HepG2 (cell line): ENCODE measurements at regions not wholly inside any gene's neighbourhood (a gene's known extent, or its start where the extent isn't known, plus 50 kb on each side); places are given as distances from the start of the nearest gene placed in this dataset.

Experiments
- ATAC-seq: fragments of 200-7000 bp; cut with Tn5 transposase; 3 replicates; pipeline ENCODE4 v1.9.1; 2020; ENCODE audit warnings: mild to moderate bottlenecking, moderate library complexity
- BruUV-seq: library from RNA; stranded (reverse); fragments of 400-500 nt; replicated peaks from 2 replicates; lab custom pipeline; 2021; lab: Mats Ljungman, UMichigan
- CTCF ChIA-PET: fragments of 300-600 bp; formaldehyde crosslinking; extraction: SDS; loops from one replicate; lab custom pipeline; 2021; ENCODE audit warnings: low total read pairs, inconsistent platforms, low intra/inter-chr PET ratio; lab: Yijun Ruan, JAX
- POLR2A ChIA-PET: fragments of 350-600 bp; sonication (Branson Sonifier 250); formaldehyde crosslinking; loops from one replicate; lab custom pipeline; 2020; ENCODE audit warnings: antibody characterized with exemption, inconsistent platforms; lab: Yijun Ruan, JAX
- DNase-seq: peaks from one replicate; pipeline ENCODE4 v3.0.0-alpha.2; 2015; ENCODE audit warnings: low spot score
- FAIRE-seq: peaks from 3 replicates; lab custom pipeline; 2011; peaks lifted over from hg19 to GRCh38; lab: Jason Lieb, UNC
- H2AFZ ChIP-seq: one replicate; pipeline ENCODE4 v1.6.1; 2011; ENCODE audit warnings: low read length, inconsistent platforms
- H3K27ac ChIP-seq: fragments of 300-600 bp; 3 replicates; pipeline ENCODE4 v1.8.0; 2011; ENCODE audit warnings: mixed run types, mild to moderate bottlenecking, mixed read lengths, low read length, inconsistent platforms; ENCODE audit not compliant: insufficient read depth; ENCODE audit errors: extremely low read length
- H3K27me3 ChIP-seq, 2 experiments: fragments of 200-600 bp in 1 of 2; 2 replicates in 1 of 2; 3 replicates in 1 of 2; pipeline versions ENCODE4 v1.6.0 to v1.8.0; 2011; ENCODE audit warnings: low read length in 2 of 2, mild to moderate bottlenecking in 2 of 2, moderate library complexity in 2 of 2, inconsistent platforms in 1 of 2; ENCODE audit not compliant: insufficient read depth in 2 of 2, control insufficient read depth in 1 of 2
- H3K36me3 ChIP-seq, 2 experiments: fragments of 200-600 bp in 1 of 2; replicated peaks in 1 of 2; 2 replicates in 1 of 2; 3 replicates in 1 of 2; pipeline versions ENCODE4 v1.5.1 to v1.8.0; 2011; ENCODE audit warnings: low read length in 2 of 2, inconsistent platforms in 1 of 2; ENCODE audit not compliant: insufficient read depth in 2 of 2, control insufficient read depth in 1 of 2
- H3K4me1 ChIP-seq: 2 replicates; pipeline ENCODE4 v1.5.1; 2012; ENCODE audit warnings: low read length, inconsistent platforms; ENCODE audit not compliant: insufficient read depth
- H3K4me2 ChIP-seq: 2 replicates; pipeline ENCODE4 v1.6.0; 2011; ENCODE audit warnings: low read depth, low read length, inconsistent platforms
- H3K4me3 ChIP-seq, 3 experiments: fragments of 200-600 bp in 1 of 3; sonication (generic), shearing (Covaris generic) in 1 of 3; replicated peaks in 1 of 3; 2 replicates each; pipeline ENCODE4 v1.5.1; 2011 to 2016; ENCODE audit warnings: low read length in 3 of 3, inconsistent platforms in 2 of 3, low read depth in 2 of 3, mild to moderate bottlenecking in 2 of 3, control low read depth in 1 of 3, mixed read lengths in 1 of 3; ENCODE audit not compliant: insufficient read depth in 1 of 3
- H3K79me2 ChIP-seq: one replicate; pipeline ENCODE4 v1.6.1; 2011; ENCODE audit warnings: low read length, inconsistent platforms; ENCODE audit not compliant: insufficient read depth
- H3K9ac ChIP-seq: 2 replicates; pipeline ENCODE4 v1.6.0; 2011; ENCODE audit warnings: mild to moderate bottlenecking, low read depth, low read length, inconsistent platforms; ENCODE audit not compliant: insufficient read depth
- H3K9me3 ChIP-seq: 2 replicates; pipeline ENCODE4 v1.5.1; 2012; ENCODE audit warnings: mild to moderate bottlenecking, low read length
- H4K20me1 ChIP-seq: 2 replicates; pipeline ENCODE4 v1.6.0; 2011; ENCODE audit warnings: inconsistent platforms, mild to moderate bottlenecking, low read length, moderate library complexity; ENCODE audit not compliant: insufficient read depth
- ASH2L ChIP-seq: fragments of 300-600, 200-600 bp; sonication (generic); IDR thresholded peaks from 2 replicates; pipeline ENCODE4 v1.7.0; 2017; ENCODE audit warnings: low read depth, mild to moderate bottlenecking, moderate library complexity, mixed read lengths, low read length; ENCODE audit not compliant: insufficient read length
- EED ChIP-seq: sonication (generic); formaldehyde crosslinking; IDR thresholded peaks from 2 replicates; pipeline ENCODE4 v1.5.0; 2020; ENCODE audit warnings: mild to moderate bottlenecking, missing genetic modification reagents
- GATA4 ChIP-seq: sonication (generic); IDR thresholded peaks from 2 replicates; pipeline ENCODE4 v1.6.1; 2016; ENCODE audit warnings: antibody characterized with exemption, low read depth, borderline replicate concordance
- KLF16 ChIP-seq, 2 experiments: sonication (generic) in 1 of 2; formaldehyde crosslinking in 1 of 2; IDR thresholded peaks; 2 replicates each; pipeline versions ENCODE4 v1.6.1 to v1.8.0; 2016 to 2023; ENCODE audit warnings: missing genetic modification reagents in 2 of 2, missing compliant biosample characterization in 1 of 2
- MAF1 ChIP-seq: sonication (generic); formaldehyde crosslinking; IDR thresholded peaks from 2 replicates; pipeline ENCODE4 v1.5.0; 2020; ENCODE audit warnings: missing genetic modification reagents, borderline replicate concordance
- NFKBIZ ChIP-seq: IDR thresholded peaks from 2 replicates; pipeline ENCODE4 v1.6.1; 2018; ENCODE audit warnings: missing genetic modification reagents, missing compliant biosample characterization
- SMAD1 ChIP-seq: sonication (generic); formaldehyde crosslinking; IDR thresholded peaks from 2 replicates; pipeline ENCODE4 v1.4.0; 2020; ENCODE audit warnings: missing genetic modification reagents, low read depth, mild to moderate bottlenecking, borderline replicate concordance
- ZNF225 ChIP-seq: sonication (generic); formaldehyde crosslinking; IDR thresholded peaks from 2 replicates; pipeline ENCODE4 v1.4.0; 2020; ENCODE audit warnings: mild to moderate bottlenecking, missing genetic modification reagents
- ZNF234 ChIP-seq: sonication (generic); formaldehyde crosslinking; conservative IDR thresholded peaks from 2 replicates; pipeline ENCODE4 v1.5.1; 2020; ENCODE audit warnings: mild to moderate bottlenecking, missing genetic modification reagents
- ZNF335 ChIP-seq: sonication (generic); formaldehyde crosslinking; IDR thresholded peaks from 2 replicates; pipeline ENCODE4 v1.4.0; 2020; ENCODE audit warnings: missing genetic modification reagents
- ZNF569 ChIP-seq: sonication (generic); formaldehyde crosslinking; IDR thresholded peaks from 2 replicates; pipeline ENCODE4 v1.5.0; 2020; ENCODE audit warnings: mild to moderate bottlenecking, missing genetic modification reagents, moderate library complexity, borderline replicate concordance
- ZNF607 ChIP-seq: sonication (generic); formaldehyde crosslinking; IDR thresholded peaks from 2 replicates; pipeline ENCODE4 v1.5.1; 2020; ENCODE audit warnings: missing genetic modification reagents, mild to moderate bottlenecking, borderline replicate concordance
- ZNF878 ChIP-seq: sonication (generic); formaldehyde crosslinking; IDR thresholded peaks from 2 replicates; pipeline ENCODE4 v1.8.1; 2023; ENCODE audit warnings: mild to moderate bottlenecking, missing genetic modification reagents, moderate library complexity
- WGBS: methylation state at CpG from one replicate; pipeline ENCODE4 v1.1.6; 2017; ENCODE audit warnings: low lambda C conversion rate; 5-methylcytosine and 5-hydroxymethylcytosine counted together
- in situ Hi-C: cut with HindIII; loops from 2 replicates; pipeline ENCODE4 v1.10.0; 2017; ENCODE audit warnings: low pct_unique_long_range_greater_than_20kb; ENCODE audit not compliant: extremely low pct_ligation_motif_present
- intact Hi-C: fragments of 100-400 bp; cut with micrococcal nuclease; formaldehyde crosslinking; loops from one replicate; pipeline ENCODE4 v1.10.0; 2022; ENCODE audit not compliant: unreplicated experiment
- TF ChIP-seq, protein P1 (sequence below): sonication (generic); formaldehyde crosslinking; IDR thresholded peaks from 2 replicates; pipeline ENCODE4 v1.5.0; 2020; ENCODE audit warnings: missing genetic modification reagents
- TF ChIP-seq, protein P2 (sequence below): sonication (generic); formaldehyde crosslinking; IDR thresholded peaks from 2 replicates; pipeline ENCODE4 v1.4.0; 2020; ENCODE audit warnings: mild to moderate bottlenecking, missing genetic modification reagents
- TF ChIP-seq, protein P3 (sequence below): sonication (generic); formaldehyde crosslinking; IDR thresholded peaks from 2 replicates; pipeline ENCODE4 v1.4.0; 2020; ENCODE audit warnings: mild to moderate bottlenecking, missing genetic modification reagents

DNA sequence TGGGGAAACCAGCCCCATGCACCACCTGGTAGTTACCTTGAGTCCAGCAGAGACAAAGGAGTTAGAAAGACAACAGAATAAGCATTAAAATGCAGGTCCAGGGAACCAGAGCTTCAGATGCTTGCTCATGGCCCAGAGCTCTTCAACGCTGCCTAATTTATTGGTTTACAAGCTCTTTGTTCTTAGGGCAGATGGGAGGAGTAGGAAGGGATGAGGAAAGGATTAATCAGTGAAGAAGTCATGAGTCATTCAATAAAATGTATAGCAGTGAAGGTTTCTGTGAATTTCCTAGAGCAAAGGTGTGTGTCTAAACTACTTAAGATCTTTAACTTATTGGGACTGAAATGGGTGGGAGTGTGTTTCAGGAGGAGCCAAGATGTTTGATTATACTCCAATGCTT is 1210.3 kb upstream of the AMELY start:
- H3K4me3 ChIP-seq = no peak overlapping the region
- ChIA-PET CTCF (no interaction called here), POLR2A (no interaction called here)
- H2AFZ ChIP-seq = no peak overlapping the region
- no peaks in the 10 kb centered on the region for H4K20me1 ChIP-seq
- ATAC-seq = no peak
- TF ChIP-seq MAF1 = no peak
- TF ChIP-seq ZNF607 = no peak
- TF ChIP-seq, protein P1, sequence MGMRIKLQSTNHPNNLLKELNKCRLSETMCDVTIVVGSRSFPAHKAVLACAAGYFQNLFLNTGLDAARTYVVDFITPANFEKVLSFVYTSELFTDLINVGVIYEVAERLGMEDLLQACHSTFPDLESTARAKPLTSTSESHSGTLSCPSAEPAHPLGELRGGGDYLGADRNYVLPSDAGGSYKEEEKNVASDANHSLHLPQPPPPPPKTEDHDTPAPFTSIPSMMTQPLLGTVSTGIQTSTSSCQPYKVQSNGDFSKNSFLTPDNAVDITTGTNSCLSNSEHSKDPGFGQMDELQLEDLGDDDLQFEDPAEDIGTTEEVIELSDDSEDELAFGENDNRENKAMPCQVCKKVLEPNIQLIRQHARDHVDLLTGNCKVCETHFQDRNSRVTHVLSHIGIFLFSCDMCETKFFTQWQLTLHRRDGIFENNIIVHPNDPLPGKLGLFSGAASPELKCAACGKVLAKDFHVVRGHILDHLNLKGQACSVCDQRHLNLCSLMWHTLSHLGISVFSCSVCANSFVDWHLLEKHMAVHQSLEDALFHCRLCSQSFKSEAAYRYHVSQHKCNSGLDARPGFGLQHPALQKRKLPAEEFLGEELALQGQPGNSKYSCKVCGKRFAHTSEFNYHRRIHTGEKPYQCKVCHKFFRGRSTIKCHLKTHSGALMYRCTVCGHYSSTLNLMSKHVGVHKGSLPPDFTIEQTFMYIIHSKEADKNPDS (CRISPR knock-in tag) = no peak
- TF ChIP-seq ZNF569 (CRISPR knock-in tag) = no peak
- no peak for TF ChIP-seq ASH2L
- TF ChIP-seq ZNF234 (CRISPR knock-in tag) = no peak
- TF ChIP-seq ZNF335 = no peak
- TF ChIP-seq SMAD1 (CRISPR knock-in tag) = no peak
- TF ChIP-seq, protein P2, sequence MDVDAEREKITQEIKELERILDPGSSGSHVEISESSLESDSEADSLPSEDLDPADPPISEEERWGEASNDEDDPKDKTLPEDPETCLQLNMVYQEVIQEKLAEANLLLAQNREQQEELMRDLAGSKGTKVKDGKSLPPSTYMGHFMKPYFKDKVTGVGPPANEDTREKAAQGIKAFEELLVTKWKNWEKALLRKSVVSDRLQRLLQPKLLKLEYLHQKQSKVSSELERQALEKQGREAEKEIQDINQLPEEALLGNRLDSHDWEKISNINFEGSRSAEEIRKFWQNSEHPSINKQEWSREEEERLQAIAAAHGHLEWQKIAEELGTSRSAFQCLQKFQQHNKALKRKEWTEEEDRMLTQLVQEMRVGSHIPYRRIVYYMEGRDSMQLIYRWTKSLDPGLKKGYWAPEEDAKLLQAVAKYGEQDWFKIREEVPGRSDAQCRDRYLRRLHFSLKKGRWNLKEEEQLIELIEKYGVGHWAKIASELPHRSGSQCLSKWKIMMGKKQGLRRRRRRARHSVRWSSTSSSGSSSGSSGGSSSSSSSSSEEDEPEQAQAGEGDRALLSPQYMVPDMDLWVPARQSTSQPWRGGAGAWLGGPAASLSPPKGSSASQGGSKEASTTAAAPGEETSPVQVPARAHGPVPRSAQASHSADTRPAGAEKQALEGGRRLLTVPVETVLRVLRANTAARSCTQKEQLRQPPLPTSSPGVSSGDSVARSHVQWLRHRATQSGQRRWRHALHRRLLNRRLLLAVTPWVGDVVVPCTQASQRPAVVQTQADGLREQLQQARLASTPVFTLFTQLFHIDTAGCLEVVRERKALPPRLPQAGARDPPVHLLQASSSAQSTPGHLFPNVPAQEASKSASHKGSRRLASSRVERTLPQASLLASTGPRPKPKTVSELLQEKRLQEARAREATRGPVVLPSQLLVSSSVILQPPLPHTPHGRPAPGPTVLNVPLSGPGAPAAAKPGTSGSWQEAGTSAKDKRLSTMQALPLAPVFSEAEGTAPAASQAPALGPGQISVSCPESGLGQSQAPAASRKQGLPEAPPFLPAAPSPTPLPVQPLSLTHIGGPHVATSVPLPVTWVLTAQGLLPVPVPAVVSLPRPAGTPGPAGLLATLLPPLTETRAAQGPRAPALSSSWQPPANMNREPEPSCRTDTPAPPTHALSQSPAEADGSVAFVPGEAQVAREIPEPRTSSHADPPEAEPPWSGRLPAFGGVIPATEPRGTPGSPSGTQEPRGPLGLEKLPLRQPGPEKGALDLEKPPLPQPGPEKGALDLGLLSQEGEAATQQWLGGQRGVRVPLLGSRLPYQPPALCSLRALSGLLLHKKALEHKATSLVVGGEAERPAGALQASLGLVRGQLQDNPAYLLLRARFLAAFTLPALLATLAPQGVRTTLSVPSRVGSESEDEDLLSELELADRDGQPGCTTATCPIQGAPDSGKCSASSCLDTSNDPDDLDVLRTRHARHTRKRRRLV (CRISPR knock-in tag) = no peak
- TF ChIP-seq GATA4 = no peak
- TF ChIP-seq, protein P3, sequence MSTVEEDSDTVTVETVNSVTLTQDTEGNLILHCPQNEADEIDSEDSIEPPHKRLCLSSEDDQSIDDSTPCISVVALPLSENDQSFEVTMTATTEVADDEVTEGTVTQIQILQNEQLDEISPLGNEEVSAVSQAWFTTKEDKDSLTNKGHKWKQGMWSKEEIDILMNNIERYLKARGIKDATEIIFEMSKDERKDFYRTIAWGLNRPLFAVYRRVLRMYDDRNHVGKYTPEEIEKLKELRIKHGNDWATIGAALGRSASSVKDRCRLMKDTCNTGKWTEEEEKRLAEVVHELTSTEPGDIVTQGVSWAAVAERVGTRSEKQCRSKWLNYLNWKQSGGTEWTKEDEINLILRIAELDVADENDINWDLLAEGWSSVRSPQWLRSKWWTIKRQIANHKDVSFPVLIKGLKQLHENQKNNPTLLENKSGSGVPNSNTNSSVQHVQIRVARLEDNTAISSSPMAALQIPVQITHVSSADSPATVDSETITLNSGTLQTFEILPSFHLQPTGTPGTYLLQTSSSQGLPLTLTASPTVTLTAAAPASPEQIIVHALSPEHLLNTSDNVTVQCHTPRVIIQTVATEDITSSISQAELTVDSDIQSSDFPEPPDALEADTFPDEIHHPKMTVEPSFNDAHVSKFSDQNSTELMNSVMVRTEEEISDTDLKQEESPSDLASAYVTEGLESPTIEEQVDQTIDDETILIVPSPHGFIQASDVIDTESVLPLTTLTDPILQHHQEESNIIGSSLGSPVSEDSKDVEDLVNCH = no peak
- no peak for TF ChIP-seq KLF16 (CRISPR knock-in tag; IDR thresholded peaks at IDR 0.05)
- TF ChIP-seq ZNF225 (CRISPR knock-in tag) = no peak
- no peak for TF ChIP-seq EED
- no peak for TF ChIP-seq NFKBIZ (CRISPR knock-in tag)
- TF ChIP-seq ZNF878 (CRISPR knock-in tag) = no peak
- no peak for FAIRE-seq
- no peak overlapping the region for H3K27ac ChIP-seq
- DNase-seq = no peak
- no peaks in the 10 kb centered on the region for H3K27me3 ChIP-seq
- no peak overlapping the region for H3K4me2 ChIP-seq
- no peaks in the 10 kb centered on the region for H3K4me1 ChIP-seq
- no peaks in the 10 kb centered on the region for H3K79me2 ChIP-seq
- no peaks in the 10 kb centered on the region for H3K9me3 ChIP-seq
- in situ Hi-C loops (no loop called here), intact Hi-C loops (no loop called here)
- WGBS = 0% methylated on average over 1 of the region's 1 CpG
- no TSS peak for BruUV-seq
- no peak overlapping the region for H3K9ac ChIP-seq
- no peaks in the 10 kb centered on the region for H3K36me3 ChIP-seq
